ENCODE measurements at regions not wholly inside any gene's neighbourhood (a gene's known extent, or its start where the extent isn't known, plus 50 kb on each side); places are given as distances from the start of the nearest gene placed in this dataset.

- Histone ChIP-seq H3K4me1 (ENCODE audit: insufficient read depth) (no peaks in the 10 kb centered on the region), H3K9me2 (ENCODE audit: insufficient read depth) (no peaks in the 10 kb centered on the region), H3K27me3 (ENCODE audit: insufficient read depth) (peaks cover 19% of the 10 kb centered on the region), H3K27ac (ENCODE audit: low read depth) (no peak overlapping the region), H3F3A (replicated peaks; ENCODE audit: low read depth) (no peaks in the 10 kb centered on the region), H3K4me3 (no peak overlapping the region), H2AFZ (no peak overlapping the region), H4K20me1 (replicated peaks; ENCODE audit: insufficient read depth) (no peaks in the 10 kb centered on the region), H3K4me2 (no peak overlapping the region), H3K36me3 (ENCODE audit: insufficient read depth) (0 out of 2 replicates have a peak, but pooled peaks cover 4% of the 10 kb centered on the region), H3K79me2 (replicated peaks; ENCODE audit: insufficient read depth) (no peaks in the 10 kb centered on the region)
- TF ChIP-seq POLR2AphosphoS5 (IDR thresholded peaks at IDR 0.05; ENCODE audit: low read depth): no peak
- TF ChIP-seq STAT1 (IDR thresholded peaks at IDR 0.05; ENCODE audit: unreplicated experiment): no peak
- no peak for TF ChIP-seq ZNF462 (CRISPR knock-in tag; IDR thresholded peaks at IDR 0.05)
- TF ChIP-seq CREB1 (CRISPR knock-in tag; IDR thresholded peaks at IDR 0.05; ENCODE audit: low read depth): no peak
- no peak for TF ChIP-seq NANOG (IDR thresholded peaks at IDR 0.05; ENCODE audit: borderline replicate concordance)
- TF ChIP-seq EZH2 (IDR thresholded peaks at IDR 0.05; ENCODE audit: low read depth, unreplicated experiment): no peak
- TF ChIP-seq ZNF331 (CRISPR knock-in tag; IDR thresholded peaks at IDR 0.05; ENCODE audit: low read depth): no peak
- no peak for TF ChIP-seq ZNF114 (CRISPR knock-in tag; IDR thresholded peaks at IDR 0.05)
- no peak for TF ChIP-seq CTCF (conservative IDR thresholded peaks at IDR 0.05; ENCODE audit: low read depth in 2 of 2)
- no peak for TF ChIP-seq ETS1 (IDR thresholded peaks at IDR 0.05)
- TF ChIP-seq JUNB (IDR thresholded peaks at IDR 0.05; ENCODE audit: unreplicated experiment): no peak
- no peak for TF ChIP-seq REST (IDR thresholded peaks at IDR 0.05; ENCODE audit: unreplicated experiment)
- TF ChIP-seq EZH2phosphoT487 (IDR thresholded peaks at IDR 0.05; ENCODE audit: unreplicated experiment): no peak
- Mint-ChIP-seq H3K27me3 (ENCODE audit: insufficient read depth, low read depth, poor library complexity) (peaks cover 17% of the 10 kb centered on the region), H3K27ac (no peak overlapping the region), H3K4me3 (no peak overlapping the region), H3K4me1 (peaks cover 12% of the 10 kb centered on the region; the same call in 2 of the 3 replicates), H3K9me3 (peaks cover 9% of the 10 kb centered on the region), H3K36me3 (ENCODE audit: low read depth) (peaks cover 5% of the 10 kb centered on the region; the same call in 2 of the 3 replicates)
- no peak for DNase-seq (ENCODE audit: low spot score)
- no peak for ATAC-seq
Measured at GRCh38 chr19:34575206-34575605, 93.6 kb downstream of the WTIP start.
